Liver (tissue), 2 donors: ENCODE measurements at regions not wholly inside any gene's neighbourhood (a gene's known extent, or its start where the extent isn't known, plus 50 kb on each side); places are given as distances from the start of the nearest gene placed in this dataset.

ENCODE experiments used
- FOXA1 ChIP-seq: IDR thresholded peaks from 2 replicates; pipeline ENCODE4 v1.6.1; 2016; ENCODE audit warnings: antibody characterized with exemption
- TF ChIP-seq, protein P1 (sequence below): fragments of 150-350 bp; IDR thresholded peaks from 2 replicates; pipeline ENCODE4 v1.5.1; 2017; ENCODE audit warnings: improper control_type of control experiment, low read depth, low read length; ENCODE audit not compliant: missing input control
- donor health status: healthy.

DNA sequence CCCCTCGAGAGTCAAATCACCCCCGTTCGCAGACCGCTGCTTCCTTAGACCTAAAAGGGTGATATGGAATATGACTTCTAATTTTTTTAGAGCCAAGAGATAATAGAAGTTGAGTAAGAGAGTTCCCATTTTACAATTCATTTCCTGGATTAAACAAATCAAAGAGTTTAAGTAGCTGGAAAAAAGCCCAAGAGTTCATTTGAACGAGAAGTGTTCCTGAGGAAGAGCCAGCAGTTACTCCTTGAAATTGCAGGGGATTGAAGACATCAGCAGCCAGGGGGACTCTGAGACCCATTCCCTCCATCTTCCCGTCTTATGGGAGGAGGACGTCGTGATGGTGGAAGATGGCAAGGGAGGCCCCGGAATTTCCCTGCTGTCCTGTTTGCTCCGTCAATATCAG, 277.0 kb downstream of the WDR11 start:
- TF ChIP-seq, protein P1, sequence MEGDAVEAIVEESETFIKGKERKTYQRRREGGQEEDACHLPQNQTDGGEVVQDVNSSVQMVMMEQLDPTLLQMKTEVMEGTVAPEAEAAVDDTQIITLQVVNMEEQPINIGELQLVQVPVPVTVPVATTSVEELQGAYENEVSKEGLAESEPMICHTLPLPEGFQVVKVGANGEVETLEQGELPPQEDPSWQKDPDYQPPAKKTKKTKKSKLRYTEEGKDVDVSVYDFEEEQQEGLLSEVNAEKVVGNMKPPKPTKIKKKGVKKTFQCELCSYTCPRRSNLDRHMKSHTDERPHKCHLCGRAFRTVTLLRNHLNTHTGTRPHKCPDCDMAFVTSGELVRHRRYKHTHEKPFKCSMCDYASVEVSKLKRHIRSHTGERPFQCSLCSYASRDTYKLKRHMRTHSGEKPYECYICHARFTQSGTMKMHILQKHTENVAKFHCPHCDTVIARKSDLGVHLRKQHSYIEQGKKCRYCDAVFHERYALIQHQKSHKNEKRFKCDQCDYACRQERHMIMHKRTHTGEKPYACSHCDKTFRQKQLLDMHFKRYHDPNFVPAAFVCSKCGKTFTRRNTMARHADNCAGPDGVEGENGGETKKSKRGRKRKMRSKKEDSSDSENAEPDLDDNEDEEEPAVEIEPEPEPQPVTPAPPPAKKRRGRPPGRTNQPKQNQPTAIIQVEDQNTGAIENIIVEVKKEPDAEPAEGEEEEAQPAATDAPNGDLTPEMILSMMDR, result no peak
- no peak for TF ChIP-seq FOXA1
